Activated CD4-positive, alpha-beta T cell treated with anti-CD3 and anti-CD28 coated beads, Interleukin-2, amount 50 U/mL, for 4 hours (primary cell): ENCODE measurements at regions not wholly inside any gene's neighbourhood (a gene's known extent, or its start where the extent isn't known, plus 50 kb on each side); places are given as distances from the start of the nearest gene placed in this dataset.
"Not testable (repeated sequence)": the region's sequence is repeated elsewhere in the genome, so short reads cannot be mapped to it uniquely, and the experiment has no call there.

ENCODE experiments used
- DNase-seq, 2 experiments: peaks; one replicate each; pipeline ENCODE4 v3.0.0-alpha.2; 2020

GRCh38 chr1:146883190-146883589 is 54.9 kb upstream of the NBPF12 start:
- DNase-seq: not testable (repeated sequence)

GRCh38 chr1:146881096-146881495 is 57.0 kb upstream of the NBPF12 start:
- not testable (repeated sequence) for DNase-seq

DNA sequence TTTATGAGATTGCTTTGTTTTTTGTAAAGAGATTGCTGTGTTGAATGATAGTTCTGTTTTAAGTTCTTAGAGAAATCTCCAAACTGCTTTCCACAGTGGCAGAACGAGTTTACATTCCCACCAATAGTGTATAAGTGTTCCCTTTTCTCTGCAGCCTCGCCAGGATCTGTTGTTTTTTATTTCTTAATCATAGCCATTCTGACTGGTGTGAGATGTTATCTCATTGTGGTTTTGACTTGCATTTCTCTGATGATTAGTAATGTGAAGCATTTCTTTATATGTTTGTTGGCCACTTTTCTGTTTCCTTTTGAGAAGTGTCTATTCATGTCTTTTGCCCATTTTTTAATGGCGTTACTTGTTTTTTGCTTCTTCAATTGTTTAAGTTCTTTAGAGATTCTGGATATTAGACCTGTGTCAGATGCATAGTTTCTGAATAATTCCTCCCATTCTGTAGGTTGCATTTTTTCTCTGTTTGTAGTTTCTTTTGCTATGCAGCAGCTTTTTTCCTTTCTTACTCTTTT is 74.3 kb upstream of the NBPF12 start:
- DNase-seq: not testable (repeated sequence)

GRCh38 chr1:146853147-146853546 is 85.0 kb upstream of the NBPF12 start:
- not testable (repeated sequence) for DNase-seq

- not testable (repeated sequence) for DNase-seq
These were observed 87.7 kb upstream of the NBPF12 start for GRCh38 chr1:146850352-146850889.

GRCh38 chr1:146838725-146839124 is 99.4 kb upstream of the NBPF12 start:
- DNase-seq: not testable (repeated sequence)

DNA sequence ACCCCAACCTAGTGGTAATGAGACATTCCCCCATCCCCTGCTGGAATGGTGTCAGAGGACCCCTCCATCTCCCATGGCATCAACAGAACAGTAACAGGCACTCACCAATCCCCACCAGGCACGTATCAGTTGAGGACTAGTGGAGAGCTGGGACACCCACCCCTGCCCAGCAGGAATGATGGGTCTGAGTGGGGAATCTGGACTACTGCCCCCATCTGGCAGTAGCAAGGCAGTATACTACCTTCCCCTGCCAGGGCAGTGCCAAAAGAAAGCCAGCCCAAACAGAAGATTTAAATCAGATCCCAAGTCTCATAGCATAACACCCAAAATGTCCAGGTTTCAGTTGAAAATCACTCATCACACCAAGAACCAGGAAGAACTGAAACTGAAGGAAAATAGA is 111.2 kb upstream of the NBPF12 start:
- not testable (repeated sequence) for DNase-seq

DNA sequence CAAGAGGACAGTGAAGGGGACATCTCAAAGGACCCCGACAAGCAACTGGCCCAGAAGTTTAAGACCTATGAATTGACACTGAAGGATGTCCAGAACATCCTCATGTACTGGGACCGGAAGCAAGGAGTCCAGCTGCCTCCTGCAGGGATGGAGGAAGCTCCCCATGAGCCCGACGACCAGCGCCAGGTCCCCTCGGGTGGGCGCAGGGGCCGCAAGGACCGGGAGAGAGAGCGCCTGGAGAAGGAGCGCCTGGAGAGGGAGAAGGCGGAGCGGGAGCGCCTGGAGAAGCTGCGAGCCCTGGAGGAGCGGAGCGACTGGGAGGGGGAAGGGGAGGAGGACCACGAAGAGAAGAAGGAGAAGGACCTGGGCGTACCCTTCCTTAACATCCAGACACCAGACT is 143.9 kb upstream of the NBPF12 start:
- DNase-seq: not testable (repeated sequence)

DNA sequence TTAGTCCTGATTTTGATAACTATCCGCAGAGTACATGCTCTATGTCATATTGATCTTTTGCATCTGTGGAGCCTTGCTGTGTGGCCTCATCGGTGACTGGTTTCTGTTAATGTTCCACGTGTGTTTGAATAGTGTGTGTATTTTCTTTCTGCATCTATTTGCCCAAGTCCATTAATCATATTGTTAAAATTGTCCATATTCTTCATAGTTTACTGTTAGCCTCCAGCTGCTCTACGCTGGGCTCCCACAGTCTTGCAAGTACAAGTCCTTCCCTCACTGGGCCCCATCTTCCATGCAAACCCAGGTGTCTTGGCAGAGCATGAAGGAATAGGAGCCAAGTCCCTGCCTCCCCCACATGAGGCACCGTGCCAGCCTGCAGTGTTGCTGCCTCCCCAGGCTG is 145.4 kb upstream of the NBPF12 start:
- DNase-seq: not testable (repeated sequence)

DNA sequence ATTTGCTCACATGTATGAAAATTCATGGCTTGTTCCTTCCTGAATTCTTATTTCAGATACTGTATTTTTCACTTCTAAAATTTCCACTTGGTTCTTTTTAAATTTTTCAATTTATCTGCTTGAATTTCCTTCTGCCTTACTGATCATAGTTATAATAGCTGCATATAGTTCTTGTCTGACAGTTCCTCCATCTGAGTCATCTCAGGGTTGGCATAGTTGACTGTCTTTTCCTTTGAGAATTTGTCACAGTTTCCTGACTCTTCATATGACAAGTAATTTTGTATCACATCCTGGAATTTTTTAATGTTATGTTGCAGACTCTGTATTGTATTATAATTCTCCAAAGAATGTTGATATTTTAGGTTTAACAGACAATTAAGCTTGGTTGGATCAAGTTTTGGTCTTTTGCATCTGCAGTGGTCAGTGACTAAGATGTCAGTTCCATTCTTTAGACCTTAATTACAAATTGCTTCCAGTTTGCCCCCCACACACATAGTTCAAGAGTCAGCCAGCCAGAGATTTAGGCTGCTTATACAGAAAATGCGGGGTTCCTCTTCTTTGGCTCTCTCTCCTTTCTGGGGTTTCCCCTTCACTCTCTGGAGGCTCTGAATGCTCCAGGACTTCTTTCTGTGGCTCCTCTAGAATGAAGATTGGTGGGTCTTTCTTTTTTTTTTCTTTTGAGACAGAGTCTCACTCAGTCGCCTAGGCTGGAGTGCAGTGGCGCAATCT is 153.7 kb upstream of the NBPF12 start:
- DNase-seq: not testable (repeated sequence)

GRCh38 chr1:146781235-146781634 is 156.9 kb upstream of the NBPF12 start:
- not testable (repeated sequence) for DNase-seq

GRCh38 chr1:146777826-146778602 is 160.1 kb upstream of the NBPF12 start:
- not testable (repeated sequence) for DNase-seq

- DNase-seq: not testable (repeated sequence)
These were observed 163.1 kb upstream of the NBPF12 start for GRCh38 chr1:146774988-146775387.

GRCh38 chr1:146774271-146774670 is 163.9 kb upstream of the NBPF12 start:
- DNase-seq: not testable (repeated sequence)

- not testable (repeated sequence) for DNase-seq
These were observed 166.7 kb upstream of the NBPF12 start for GRCh38 chr1:146771409-146771808.

DNA sequence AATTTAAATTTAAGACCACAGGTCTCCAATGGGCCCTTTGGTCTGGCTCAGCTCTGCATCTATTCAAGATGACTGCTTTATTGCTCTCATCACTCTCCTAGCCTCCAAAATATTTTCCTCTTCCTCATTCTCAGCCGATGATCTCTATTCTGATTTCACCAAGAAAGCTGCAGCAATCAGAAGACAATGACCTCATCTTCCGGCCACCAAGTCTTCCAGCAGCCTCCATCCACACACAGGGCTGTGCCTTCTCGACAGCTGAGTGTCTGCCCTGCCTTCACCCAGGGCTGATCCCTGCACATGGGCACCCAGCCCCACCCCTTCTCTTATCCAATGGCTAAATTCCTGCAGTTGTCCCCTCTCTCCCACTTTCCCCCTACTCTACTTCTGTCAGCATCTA is 167.1 kb upstream of the NBPF12 start:
- DNase-seq: not testable (repeated sequence)

GRCh38 chr1:146763234-146763633 is 174.9 kb upstream of the NBPF12 start:
- not testable (repeated sequence) for DNase-seq

DNA sequence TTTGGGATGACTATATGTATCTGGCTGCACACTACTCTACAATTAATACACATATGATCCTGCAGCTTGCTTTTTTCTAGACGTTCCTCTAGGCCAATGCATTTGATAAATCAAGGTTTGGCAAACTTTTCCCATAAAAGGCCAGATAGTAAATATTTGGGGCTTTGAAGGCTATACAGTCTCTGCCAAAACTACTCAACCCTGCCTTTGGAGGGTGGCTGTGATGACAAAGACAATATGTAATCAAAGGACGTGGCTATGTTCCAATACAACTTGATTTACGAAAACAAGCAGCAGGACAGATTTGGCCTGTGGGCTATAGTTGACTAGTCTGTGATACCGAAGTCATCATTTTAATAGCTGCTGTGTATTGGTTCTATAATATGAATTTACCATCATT is 181.3 kb upstream of the NBPF12 start:
- not testable (repeated sequence) for DNase-seq

GRCh38 chr1:146748686-146749085 is 189.4 kb upstream of the NBPF12 start:
- DNase-seq: not testable (repeated sequence)

- not testable (repeated sequence) for DNase-seq
These were observed 206.0 kb upstream of the NBPF12 start for GRCh38 chr1:146731981-146732680.

DNA sequence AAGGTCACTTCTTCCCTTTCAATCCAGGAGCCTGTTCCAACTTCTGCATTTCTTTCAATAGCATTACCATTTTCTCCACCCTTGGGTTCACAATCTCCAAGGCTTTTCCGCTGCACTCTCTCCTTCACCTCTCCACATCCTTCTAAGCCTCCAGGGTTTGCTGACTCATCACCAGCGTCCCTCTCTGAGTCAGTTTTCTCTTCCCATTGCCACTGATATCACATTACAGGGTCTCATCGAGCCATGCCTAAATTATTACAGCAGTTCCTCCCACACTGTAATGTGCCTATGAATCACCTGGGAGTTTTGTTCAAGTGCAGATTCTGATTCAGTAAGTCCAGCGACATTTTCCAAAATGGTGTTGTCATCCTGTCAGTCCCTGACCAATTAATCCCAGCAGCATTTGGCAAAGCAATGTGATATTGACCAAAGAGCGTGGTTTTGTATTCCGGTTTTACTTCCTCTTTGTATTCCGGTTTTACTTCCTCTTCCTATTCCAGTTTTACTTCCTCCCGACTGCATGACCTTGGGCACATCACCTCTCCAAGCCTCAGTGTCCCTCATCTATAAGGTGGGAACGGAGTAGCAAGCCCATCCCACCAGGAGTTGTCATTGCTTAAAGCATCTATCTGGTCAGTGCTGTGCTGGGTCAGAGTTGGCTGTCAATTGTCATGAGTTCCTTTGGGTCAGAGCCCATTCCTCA is 208.3 kb upstream of the NBPF12 start:
- DNase-seq: not testable (repeated sequence)

DNA sequence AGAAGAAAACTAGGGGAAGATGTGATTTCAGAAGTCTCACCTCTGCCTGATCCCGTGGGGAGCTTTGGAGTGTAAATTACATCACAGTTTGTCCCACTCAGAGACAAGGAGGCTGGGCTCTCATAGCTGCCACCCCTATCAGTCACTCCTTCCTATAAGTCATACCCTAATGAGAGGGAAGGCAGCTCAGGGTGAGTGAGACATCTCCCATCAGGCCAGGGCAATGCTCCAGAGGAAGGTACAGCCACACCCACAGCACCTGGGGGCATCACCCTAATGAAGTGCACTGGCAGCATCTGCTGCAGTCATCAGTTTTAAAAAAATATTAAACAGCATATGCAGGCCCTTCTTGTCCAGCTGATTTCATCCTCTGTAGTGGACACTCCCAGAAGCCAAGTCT is 223.1 kb upstream of the NBPF12 start:
- DNase-seq: not testable (repeated sequence)
